Keratinocyte (primary cell): ENCODE measurements at regions not wholly inside any gene's neighbourhood (a gene's known extent, or its start where the extent isn't known, plus 50 kb on each side); places are given as distances from the start of the nearest gene placed in this dataset.

Experiments
- DNase-seq: peaks from one replicate; pipeline ENCODE4 v3.0.0-alpha.2; 2011; ENCODE audit warnings: low read depth, missing footprints, low spot score
- FAIRE-seq: peaks from 2 replicates; lab custom pipeline; 2011; peaks lifted over from hg19 to GRCh38; lab: Jason Lieb, UNC
- H2AFZ ChIP-seq: 2 replicates; pipeline ENCODE4 v1.6.0; 2012; ENCODE audit warnings: low read length, control low read depth, inconsistent platforms; ENCODE audit not compliant: control insufficient read depth
- H3K27ac ChIP-seq: 2 replicates; pipeline ENCODE4 v1.5.1; 2011; ENCODE audit warnings: low read length; ENCODE audit not compliant: control insufficient read depth, insufficient read depth
- H3K27me3 ChIP-seq: 3 replicates; pipeline ENCODE4 v1.6.0; 2011; ENCODE audit warnings: low read length; ENCODE audit not compliant: control insufficient read depth, insufficient read depth; ENCODE audit errors: extremely low read depth
- H3K36me3 ChIP-seq, 2 experiments: 2 replicates in 1 of 2; 3 replicates in 1 of 2; pipeline ENCODE4 v1.5.1; 2011; ENCODE audit warnings: low read length in 2 of 2, mild to moderate bottlenecking in 1 of 2; ENCODE audit not compliant: control insufficient read depth in 2 of 2, insufficient read depth in 2 of 2; ENCODE audit errors: extremely low read depth in 1 of 2
- H3K4me1 ChIP-seq: 3 replicates; pipeline ENCODE4 v1.5.1; 2011; ENCODE audit warnings: low read length; ENCODE audit not compliant: control insufficient read depth, insufficient read depth; ENCODE audit errors: extremely low read depth
- H3K4me2 ChIP-seq: 3 replicates; pipeline ENCODE4 v1.6.0; 2011; ENCODE audit warnings: low read depth, low read length; ENCODE audit not compliant: control insufficient read depth, insufficient read depth; ENCODE audit errors: extremely low read depth
- H3K4me3 ChIP-seq, 3 experiments: fragments of 200-600 bp in 1 of 3; sonication (generic) in 1 of 3; 2 replicates in 2 of 3; 3 replicates in 1 of 3; pipeline ENCODE4 v1.5.1; 2011 to 2016; ENCODE audit warnings: low read length in 3 of 3, mild to moderate bottlenecking in 3 of 3, control low read depth in 2 of 3, inconsistent platforms in 1 of 3, low read depth in 1 of 3, mixed read lengths in 1 of 3, mixed run types in 1 of 3, moderate library complexity in 1 of 3; ENCODE audit not compliant: control insufficient read depth in 2 of 3, insufficient read depth in 2 of 3; ENCODE audit errors: extremely low read depth in 1 of 3
- H3K79me2 ChIP-seq: 2 replicates; pipeline ENCODE4 v1.6.0; 2012; ENCODE audit warnings: low read length; ENCODE audit not compliant: control insufficient read depth, insufficient read depth
- H3K9ac ChIP-seq: 3 replicates; pipeline ENCODE4 v1.6.0; 2011; ENCODE audit warnings: low read length; ENCODE audit not compliant: control insufficient read depth, insufficient read depth; ENCODE audit errors: extremely low read depth
- H3K9me1 ChIP-seq: 3 replicates; pipeline ENCODE4 v1.6.0; 2011; ENCODE audit warnings: low read length; ENCODE audit not compliant: control insufficient read depth, insufficient read depth; ENCODE audit errors: extremely low read depth
- H3K9me3 ChIP-seq: 2 replicates; pipeline ENCODE4 v1.5.1; 2012; ENCODE audit warnings: low read depth, low read length; ENCODE audit not compliant: control insufficient read depth
- H4K20me1 ChIP-seq: 3 replicates; pipeline ENCODE4 v1.6.0; 2011; ENCODE audit warnings: low read length; ENCODE audit not compliant: control insufficient read depth, insufficient read depth; ENCODE audit errors: extremely low read depth
- CTCF ChIP-seq, 3 experiments: IDR thresholded peaks in 1 of 3; conservative IDR thresholded peaks in 1 of 3; optimal IDR thresholded peaks in 1 of 3; 2 replicates in 2 of 3; 3 replicates in 1 of 3; pipeline versions ENCODE3 to v1.5.1; 2011; ENCODE audit warnings: low read length in 3 of 3, mild to moderate bottlenecking in 3 of 3, moderate library complexity in 2 of 3, control low read depth in 1 of 3, inconsistent platforms in 1 of 3; ENCODE audit not compliant: insufficient read depth in 2 of 3; ENCODE audit errors: extremely low read depth in 1 of 3
- EZH2 ChIP-seq: IDR thresholded peaks from one replicate; pipeline ENCODE4 v1.6.1; 2012; ENCODE audit warnings: inconsistent platforms, mild to moderate bottlenecking, low read length, moderate library complexity
- dilution Hi-C: fragments of 300-500 bp; cut with MboI; formaldehyde crosslinking; loops from one replicate; pipeline ENCODE4 v1.7.0; 2020; ENCODE audit warnings: low sequenced_read_pairs; ENCODE audit not compliant: extremely low pct_ligation_motif_present

GRCh38 chr9:78573669-78574068, 276.7 kb downstream of the PSAT1 start:
- no peak for FAIRE-seq
- Histone ChIP-seq H3K4me2 (no peak overlapping the region), H4K20me1 (no peaks in the 10 kb centered on the region), H3K9ac (no peak overlapping the region), H2AFZ (no peak overlapping the region), H3K9me3 (no peaks in the 10 kb centered on the region), H3K4me3 (no peak overlapping the region), H3K36me3 (no peaks in the 10 kb centered on the region), H3K4me1 (no peaks in the 10 kb centered on the region), H3K79me2 (no peaks in the 10 kb centered on the region), H3K27me3 (no peaks in the 10 kb centered on the region), H3K27ac (no peak overlapping the region), H3K9me1 (no peaks in the 10 kb centered on the region)
- DNase-seq: no peak
- dilution Hi-C loops: no loop called here
- TF ChIP-seq EZH2 (no peak), CTCF (optimal IDR thresholded peaks at IDR 0.05 in 1 of 3, IDR thresholded peaks at IDR 0.05 in 1 of 3, conservative IDR thresholded peaks at IDR 0.05 in 1 of 3; ENCODE audit: extremely low read depth in 1 of 3, insufficient read depth in 2 of 3, low read length in 3 of 3) (no peak)

GRCh38 chr9:78574354-78575045, 277.6 kb downstream of the PSAT1 start:
- no peaks in the 10 kb centered on the region for H4K20me1 ChIP-seq
- no peaks in the 10 kb centered on the region for H3K27me3 ChIP-seq
- no peaks in the 10 kb centered on the region for H3K4me1 ChIP-seq
- TF ChIP-seq CTCF (optimal IDR thresholded peaks at IDR 0.05 in 1 of 3, IDR thresholded peaks at IDR 0.05 in 1 of 3, conservative IDR thresholded peaks at IDR 0.05 in 1 of 3; ENCODE audit: extremely low read depth in 1 of 3, insufficient read depth in 2 of 3, low read length in 3 of 3) (no peak), EZH2 (no peak)
- H3K79me2 ChIP-seq: no peaks in the 10 kb centered on the region
- H3K9me1 ChIP-seq: no peaks in the 10 kb centered on the region
- no peak overlapping the region for H3K9ac ChIP-seq
- dilution Hi-C loops: no loop called here
- H3K4me3 ChIP-seq: no peak overlapping the region
- DNase-seq (no peak), FAIRE-seq (no peak)
- no peak overlapping the region for H3K4me2 ChIP-seq
- H3K36me3 ChIP-seq: no peaks in the 10 kb centered on the region
- no peak overlapping the region for H3K27ac ChIP-seq
- no peaks in the 10 kb centered on the region for H3K9me3 ChIP-seq
- no peak overlapping the region for H2AFZ ChIP-seq
